Colonic mucosa (tissue), 4 donors: ENCODE measurements at regions not wholly inside any gene's neighbourhood (a gene's known extent, or its start where the extent isn't known, plus 50 kb on each side); places are given as distances from the start of the nearest gene placed in this dataset.

ENCODE experiments used
- DNase-seq: peaks from one replicate; pipeline ENCODE4 v3.0.0-alpha.2; 2020
- H3K27ac ChIP-seq: fragments of 200-600 bp; one replicate; pipeline ENCODE4 v1.8.0; 2021
- H3K27me3 ChIP-seq: fragments of 200-600 bp; one replicate; pipeline ENCODE4 v1.8.0; 2021
- H3K36me3 ChIP-seq: fragments of 200-600 bp; one replicate; pipeline ENCODE4 v1.8.0; 2021
- H3K4me1 ChIP-seq: fragments of 200-600 bp; one replicate; pipeline ENCODE4 v1.8.0; 2021; ENCODE audit warnings: mild to moderate bottlenecking
- H3K4me3 ChIP-seq: fragments of 200-600 bp; one replicate; pipeline ENCODE4 v1.8.0; 2021
- H3K9ac ChIP-seq, 2 donors: one replicate each; pipeline ENCODE4 v1.7.0; 2013; ENCODE audit warnings: control low read depth in 2 of 2, low read depth in 2 of 2, low read length in 2 of 2
- H3K9me3 ChIP-seq: fragments of 200-600 bp; one replicate; pipeline ENCODE4 v1.8.0; 2021
- CTCF ChIP-seq: fragments of 200-600 bp; IDR thresholded peaks from one replicate; pipeline ENCODE4 v1.8.0; 2022; ENCODE audit warnings: antibody characterized with exemption, mild to moderate bottlenecking
- intact Hi-C: fragments of 100-400 bp; cut with DNase I; formaldehyde crosslinking; loops from one replicate; pipeline ENCODE4 v1.14.1; 2022
- donor health status: healthy.
- donor health status: DM: no; HTN: no; CAD: no.
- donor health status: DM: no; HTN: no; CAD: no.

GRCh38 chr20:22652681-22653588, 68.6 kb upstream of the FOXA2 start:
- no peaks in the 10 kb centered on the region for H3K9me3 ChIP-seq
- intact Hi-C loops, result no loop called here

GRCh38 chr20:22653658-22654642, 69.6 kb upstream of the FOXA2 start:
- Histone ChIP-seq H3K27ac (no peak overlapping the region), H3K36me3 (no peaks in the 10 kb centered on the region), H3K27me3 (no peaks in the 10 kb centered on the region), H3K4me1 (no peaks in the 10 kb centered on the region), H3K4me3 (no peak overlapping the region), H3K9me3 (no peaks in the 10 kb centered on the region), H3K9ac (no peak overlapping the region)
- DNase-seq, result no peak
- intact Hi-C loops, result no loop called here
- TF ChIP-seq CTCF, result no peak

More at GRCh38 chr20:22652681-22653588, 68.6 kb upstream of the FOXA2 start:
- peak; percentile 71 for DNase-seq
- TF ChIP-seq CTCF, result no peak
- Histone ChIP-seq H3K4me1 (no peaks in the 10 kb centered on the region), H3K4me3 (no peak overlapping the region), H3K36me3 (no peaks in the 10 kb centered on the region), H3K27ac (no peak overlapping the region), H3K9ac (no peak overlapping the region), H3K27me3 (no peaks in the 10 kb centered on the region)

GRCh38 chr20:22663528-22664025, 79.2 kb upstream of the FOXA2 start:
- intact Hi-C loops, result no loop called here
- TF ChIP-seq CTCF, result no peak
- Histone ChIP-seq H3K9me3 (no peaks in the 10 kb centered on the region), H3K36me3 (no peaks in the 10 kb centered on the region), H3K4me3 (no peak overlapping the region), H3K9ac (no peak overlapping the region), H3K27ac (no peak overlapping the region), H3K4me1 (no peaks in the 10 kb centered on the region), H3K27me3 (no peaks in the 10 kb centered on the region)
- no peak for DNase-seq

- Histone ChIP-seq H3K9me3 (no peaks in the 10 kb centered on the region), H3K27me3 (no peaks in the 10 kb centered on the region), H3K36me3 (no peaks in the 10 kb centered on the region), H3K4me3 (no peak overlapping the region), H3K4me1 (no peaks in the 10 kb centered on the region), H3K27ac (no peak overlapping the region), H3K9ac (no peak overlapping the region)
- intact Hi-C loops, result no loop called here
- TF ChIP-seq CTCF, result no peak
- no peak for DNase-seq
Observed at GRCh38 chr20:22667198-22667597, 82.8 kb upstream of the FOXA2 start.

- TF ChIP-seq CTCF, result no peak
- no peak for DNase-seq
- Histone ChIP-seq H3K4me1 (no peaks in the 10 kb centered on the region), H3K27ac (no peak overlapping the region), H3K9ac (no peak overlapping the region), H3K9me3 (no peaks in the 10 kb centered on the region), H3K27me3 (no peaks in the 10 kb centered on the region), H3K4me3 (no peak overlapping the region), H3K36me3 (no peaks in the 10 kb centered on the region)
- intact Hi-C loops, result no loop called here
Observed at GRCh38 chr20:22672191-22672590, 87.8 kb upstream of the FOXA2 start.
